ENCODE measurements at regions not wholly inside any gene's neighbourhood (a gene's known extent, or its start where the extent isn't known, plus 50 kb on each side); places are given as distances from the start of the nearest gene placed in this dataset.
A peak's percentile ranks its signal among the peaks of the same experiment; 100 is the strongest.

DNA sequence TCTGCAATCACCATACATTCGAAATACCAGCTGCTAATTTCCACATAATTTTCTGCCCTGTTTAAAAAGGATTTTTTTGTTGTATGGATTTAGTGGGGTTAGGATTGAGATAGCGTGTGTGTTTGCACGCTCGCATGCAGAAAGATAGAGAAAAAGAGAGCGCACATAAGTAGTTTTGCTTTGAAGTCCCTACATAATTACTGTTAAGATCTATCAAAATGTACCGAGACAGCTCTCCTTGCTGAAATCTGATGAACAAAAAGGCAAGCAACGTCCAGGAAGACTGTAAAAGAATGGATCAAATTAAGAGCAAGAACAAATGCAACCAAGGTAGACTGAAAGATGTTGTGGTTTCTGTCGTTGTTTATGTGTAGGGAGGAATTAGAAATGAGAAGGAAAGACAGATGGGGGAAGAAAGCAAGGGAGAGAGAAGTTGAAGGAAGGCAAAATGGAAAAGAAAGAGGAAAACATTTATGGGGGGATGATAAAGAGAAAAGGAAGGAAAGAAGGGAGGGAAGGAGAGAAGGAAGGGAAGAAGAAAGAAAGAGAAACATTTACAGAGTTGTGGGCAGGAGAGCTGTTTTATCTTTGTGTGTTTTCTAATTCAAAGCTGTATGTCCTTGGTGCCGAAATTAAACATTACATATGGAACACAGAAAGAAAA is 522.3 kb downstream of the MED13L start:
- Mint-ChIP-seq H3K36me3 (ENCODE audit: low read depth) (no peaks in the 10 kb centered on the region), H3K4me3 (peak overlapping the region; percentile 3 to 39 (median 37))

GRCh38 chr12:115752913-115753726 is 524.4 kb downstream of the MED13L start:
- Mint-ChIP-seq H3K27ac (peak overlapping the region in 2 of 3 experiments; percentile 55 to 71), H3K27me3 (ENCODE audit: low read depth) (peaks cover 20% of the 10 kb centered on the region), H3K4me3 (peak overlapping the region in 1 of 3 experiments; percentile 0), H3K9me3 (no peaks in the 10 kb centered on the region), H3K36me3 (ENCODE audit: low read depth) (no peaks in the 10 kb centered on the region), H3K4me1 (peaks cover 56% of the 10 kb centered on the region)
- TF ChIP-seq CTCF (IDR thresholded peaks at IDR 0.05; ENCODE audit: unreplicated experiment in 3 of 3) = peak; percentile 66 to 81 (median 71)

More for the DNA sequence above, 522.3 kb downstream of the MED13L start:
- no peaks in the 10 kb centered on the region for H3K9me3 Mint-ChIP-seq
- H3K27ac Mint-ChIP-seq = peak overlapping the region; percentile 49 to 78 (median 63)
- H3K27me3 Mint-ChIP-seq (ENCODE audit: low read depth) = peaks cover 18% of the 10 kb centered on the region
- peaks cover 39% of the 10 kb centered on the region for H3K4me1 Mint-ChIP-seq
- no peak for TF ChIP-seq CTCF (IDR thresholded peaks at IDR 0.05; ENCODE audit: unreplicated experiment in 3 of 3)

DNA sequence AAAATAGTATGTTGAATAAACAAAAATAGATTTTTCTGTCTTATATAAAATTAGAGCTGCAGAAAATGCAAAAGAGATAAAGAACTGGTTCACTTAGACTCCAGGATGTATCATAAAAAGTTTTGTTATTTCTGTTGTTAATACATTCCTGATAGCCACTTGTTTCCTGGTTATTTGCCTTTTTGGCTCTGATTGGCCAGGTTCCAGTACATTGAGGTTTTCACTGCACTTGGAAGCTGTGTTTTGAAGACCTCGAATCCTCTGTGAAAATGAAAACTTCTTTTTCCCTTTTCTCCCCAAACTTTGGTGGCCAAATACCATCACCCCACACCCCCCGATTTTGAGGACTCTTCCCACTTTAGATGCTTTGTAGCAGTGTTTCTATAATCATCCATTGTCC is 525.3 kb downstream of the MED13L start:
- Mint-ChIP-seq H3K9me3 (no peaks in the 10 kb centered on the region), H3K4me3 (no peak overlapping the region), H3K36me3 (ENCODE audit: low read depth) (no peaks in the 10 kb centered on the region), H3K27me3 (ENCODE audit: low read depth) (peaks cover 14% of the 10 kb centered on the region), H3K4me1 (peaks cover 50% of the 10 kb centered on the region), H3K27ac (peak overlapping the region in 2 of 3 experiments; percentile 33 to 55)
- TF ChIP-seq CTCF (IDR thresholded peaks at IDR 0.05; ENCODE audit: unreplicated experiment in 3 of 3) = no peak

DNA sequence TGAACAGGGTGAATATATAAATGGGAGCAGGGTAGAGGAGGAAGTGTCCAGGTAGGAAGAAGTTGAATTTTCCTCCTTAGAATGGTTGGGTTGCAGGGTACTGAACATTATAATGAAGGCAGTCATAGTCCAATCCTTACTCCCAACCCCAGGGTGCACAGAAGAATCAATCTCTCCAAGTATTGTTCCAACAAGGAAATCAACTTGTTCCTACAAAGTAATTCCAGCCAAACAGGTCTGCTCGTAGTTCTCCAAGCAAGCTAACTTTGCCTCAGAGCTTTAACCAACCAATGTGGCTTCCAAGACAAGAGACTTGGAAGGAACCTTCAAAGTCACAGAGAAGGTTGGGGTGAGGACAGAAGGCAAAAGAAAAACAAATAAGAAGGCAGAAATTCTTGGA is 527.2 kb downstream of the MED13L start:
- Mint-ChIP-seq H3K9me3 (peaks cover 1% of the 10 kb centered on the region), H3K4me3 (no peak overlapping the region), H3K36me3 (ENCODE audit: low read depth) (no peaks in the 10 kb centered on the region), H3K27me3 (ENCODE audit: low read depth) (peaks cover 8% of the 10 kb centered on the region), H3K27ac (peak overlapping the region in 2 of 3 experiments; percentile 90 to 93), H3K4me1 (peaks cover 40% of the 10 kb centered on the region)
- TF ChIP-seq CTCF (IDR thresholded peaks at IDR 0.05; ENCODE audit: unreplicated experiment in 3 of 3) = no peak

GRCh38 chr12:115749071-115749841 is 528.2 kb downstream of the MED13L start:
- Mint-ChIP-seq H3K36me3 (ENCODE audit: low read depth) (no peaks in the 10 kb centered on the region), H3K4me1 (peaks cover 35% of the 10 kb centered on the region), H3K27me3 (ENCODE audit: low read depth) (peaks cover 8% of the 10 kb centered on the region), H3K9me3 (peaks cover 3% of the 10 kb centered on the region), H3K27ac (peak overlapping the region in 2 of 3 experiments; percentile 90 to 93), H3K4me3 (peak overlapping the region in 1 of 3 experiments; percentile 17)
- no peak for TF ChIP-seq CTCF (IDR thresholded peaks at IDR 0.05; ENCODE audit: unreplicated experiment in 3 of 3)
